Colon (tissue), 2 donors: ENCODE measurements at regions not wholly inside any gene's neighbourhood (a gene's known extent, or its start where the extent isn't known, plus 50 kb on each side); places are given as distances from the start of the nearest gene placed in this dataset.

Source experiments
- FAIRE-seq: peaks from 2 replicates; lab custom pipeline; 2012; peaks lifted over from hg19 to GRCh38; lab: Jason Lieb, UNC
- donor health status: control.
- donor health status: control.

DNA sequence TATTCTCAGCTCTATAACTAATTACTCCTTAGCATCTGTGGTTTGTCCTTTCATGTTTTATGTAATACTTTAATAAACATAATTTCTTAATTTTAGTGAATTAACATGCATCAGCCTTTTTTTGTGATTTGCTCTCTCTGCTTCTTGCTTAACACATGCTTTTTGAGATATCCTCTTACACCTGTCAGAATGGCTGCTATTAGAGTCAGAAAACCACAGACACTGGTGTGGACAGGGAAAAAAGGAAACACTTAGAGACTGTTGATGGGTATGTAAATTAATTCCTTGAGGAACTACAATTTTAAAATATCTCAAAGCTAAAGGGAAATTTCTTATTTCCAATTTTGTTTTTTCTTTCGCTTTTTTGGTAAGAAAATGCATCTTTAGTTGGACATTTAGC is 549.0 kb downstream of the ZNF804A start:
- FAIRE-seq: no peak

- no peak for FAIRE-seq
Observed at GRCh38 chr2:185152186-185152585, 553.9 kb downstream of the ZNF804A start.

GRCh38 chr2:185161701-185162100 is 563.4 kb downstream of the ZNF804A start:
- no peak for FAIRE-seq

GRCh38 chr2:185174353-185174752 is 564.3 kb upstream of the FSIP2 start:
- FAIRE-seq: no peak

GRCh38 chr2:185179743-185180142 is 558.9 kb upstream of the FSIP2 start:
- no peak for FAIRE-seq

- no peak for FAIRE-seq
Observed at GRCh38 chr2:185181901-185182300, 556.7 kb upstream of the FSIP2 start.

- FAIRE-seq: no peak
Observed at GRCh38 chr2:185185044-185185443, 553.6 kb upstream of the FSIP2 start.

DNA sequence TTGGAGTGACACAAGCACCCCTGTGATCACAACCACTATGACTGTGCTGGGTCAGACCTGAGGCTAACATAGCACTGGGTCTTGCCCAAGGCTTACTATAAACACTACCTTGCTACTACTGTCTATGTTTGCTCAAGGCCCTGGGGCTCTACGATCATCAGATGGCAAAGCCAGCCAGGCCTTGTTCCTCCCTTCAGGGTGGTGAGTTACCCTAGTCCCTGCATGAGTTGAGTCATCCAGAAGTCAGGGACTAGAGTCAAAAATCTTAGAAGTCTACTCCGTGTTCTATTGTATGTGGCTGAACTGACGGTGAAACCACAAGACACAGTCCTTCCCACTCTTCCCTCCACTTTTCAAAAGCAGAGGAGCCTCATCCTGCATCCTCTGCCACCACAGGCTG is 551.2 kb upstream of the FSIP2 start:
- FAIRE-seq: no peak

DNA sequence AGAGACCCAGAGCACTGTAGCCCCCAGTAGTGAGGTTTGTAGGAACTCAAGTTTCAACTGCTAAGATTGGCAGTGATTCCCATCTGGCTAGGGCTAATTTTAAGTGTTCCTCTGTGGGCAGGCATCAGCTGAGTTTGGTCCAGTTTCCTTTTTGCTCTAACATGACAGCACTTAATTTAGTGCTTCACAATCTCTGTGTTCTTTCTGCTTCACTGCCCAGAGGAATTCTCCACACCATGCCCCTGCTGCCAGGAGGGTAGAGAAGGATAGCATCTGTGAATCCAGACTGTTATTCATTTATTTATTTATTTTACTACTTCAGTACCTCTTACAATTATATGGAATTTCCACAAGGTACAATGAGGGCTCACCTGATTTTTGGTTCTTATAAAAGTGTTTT is 549.9 kb upstream of the FSIP2 start:
- no peak for FAIRE-seq

DNA sequence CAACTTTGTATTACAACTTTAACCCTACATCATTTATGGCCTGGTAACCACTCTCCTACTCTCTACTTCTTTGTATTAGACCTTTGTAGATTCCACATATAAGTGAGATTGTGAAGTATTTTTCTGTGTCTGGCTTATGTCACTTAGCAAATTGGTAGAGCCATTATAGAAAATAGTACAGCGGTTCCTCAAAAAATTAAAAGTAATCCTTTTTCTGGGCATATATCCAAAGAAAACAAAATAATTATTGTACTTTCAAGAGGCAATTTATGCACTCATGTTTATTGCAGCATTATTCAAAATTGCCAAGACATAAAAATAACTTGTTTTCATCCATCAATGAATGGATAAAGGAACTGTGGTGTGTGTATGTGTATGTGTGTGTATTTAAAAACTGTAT is 537.5 kb upstream of the FSIP2 start:
- no peak for FAIRE-seq

- FAIRE-seq: no peak
Observed at GRCh38 chr2:185202381-185202780, 536.2 kb upstream of the FSIP2 start.

DNA sequence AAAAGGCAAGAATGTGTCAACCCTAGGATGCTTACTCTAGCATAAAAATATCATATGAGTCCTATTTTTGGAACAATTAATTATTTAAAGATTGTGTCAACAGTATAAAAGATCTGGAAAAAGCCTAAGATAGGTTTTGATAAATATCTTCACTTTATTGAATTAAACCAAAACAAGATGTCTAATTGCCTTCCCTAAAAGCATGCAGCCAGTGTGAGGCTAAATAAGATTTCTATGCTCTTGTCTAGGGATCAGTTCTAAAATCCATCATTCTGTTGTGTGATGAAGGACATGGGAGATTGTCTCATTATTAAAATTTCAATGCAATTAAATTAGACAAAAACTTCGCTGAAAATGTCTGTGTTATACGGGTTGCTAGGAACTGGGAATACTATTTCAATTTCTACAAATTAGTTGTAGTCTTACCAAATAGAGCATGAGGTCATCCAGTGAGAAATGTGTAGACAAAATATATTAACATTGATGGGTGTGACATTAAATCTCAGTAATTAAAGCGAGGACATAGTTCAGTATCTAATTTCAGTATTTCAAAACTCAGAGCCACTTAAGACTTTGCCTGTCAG is 535.6 kb upstream of the FSIP2 start:
- no peak for FAIRE-seq

DNA sequence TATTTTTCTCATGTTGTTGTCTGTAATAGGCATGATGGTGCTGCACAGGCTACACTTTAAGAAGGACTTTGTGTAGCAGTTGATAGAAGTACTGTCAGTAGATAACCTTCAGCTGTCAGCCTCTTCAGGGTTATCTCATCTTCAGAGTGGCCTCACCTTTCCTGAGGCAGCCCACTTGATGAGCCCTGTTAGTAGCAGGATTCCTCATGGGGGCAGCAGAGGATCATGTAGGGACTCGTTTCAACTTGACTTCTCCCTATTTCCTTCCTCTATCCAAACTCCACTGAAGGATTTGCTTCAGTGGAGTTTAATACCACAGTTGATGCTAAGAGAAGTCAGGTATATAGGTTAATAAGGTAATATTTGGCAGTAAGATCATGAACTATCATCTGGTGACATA is 530.3 kb upstream of the FSIP2 start:
- no peak for FAIRE-seq

DNA sequence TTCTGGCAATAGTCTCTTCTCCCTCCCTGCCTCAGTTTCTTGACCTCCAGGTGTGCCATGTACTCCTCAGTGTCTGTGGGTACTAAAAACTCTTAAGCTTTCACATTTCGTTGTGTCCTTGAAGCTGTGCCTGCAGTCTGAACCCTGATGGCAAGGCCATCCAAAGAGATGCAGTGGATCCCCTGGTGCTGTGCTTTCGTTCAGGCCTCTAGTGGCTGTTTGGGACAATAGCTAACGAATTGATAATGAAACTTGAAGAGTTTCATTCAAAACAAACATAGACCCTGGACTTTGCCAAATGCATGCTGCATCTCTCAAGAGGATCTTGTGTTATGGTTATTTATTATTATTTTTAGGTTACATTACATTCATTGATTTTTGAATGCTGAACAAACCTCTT is 523.1 kb upstream of the FSIP2 start:
- no peak for FAIRE-seq

GRCh38 chr2:185219981-185220380 is 518.6 kb upstream of the FSIP2 start:
- no peak for FAIRE-seq

- no peak for FAIRE-seq
Observed at GRCh38 chr2:185222311-185222710, 516.3 kb upstream of the FSIP2 start.

- FAIRE-seq: no peak
Observed at GRCh38 chr2:185227391-185227790, 511.2 kb upstream of the FSIP2 start.

DNA sequence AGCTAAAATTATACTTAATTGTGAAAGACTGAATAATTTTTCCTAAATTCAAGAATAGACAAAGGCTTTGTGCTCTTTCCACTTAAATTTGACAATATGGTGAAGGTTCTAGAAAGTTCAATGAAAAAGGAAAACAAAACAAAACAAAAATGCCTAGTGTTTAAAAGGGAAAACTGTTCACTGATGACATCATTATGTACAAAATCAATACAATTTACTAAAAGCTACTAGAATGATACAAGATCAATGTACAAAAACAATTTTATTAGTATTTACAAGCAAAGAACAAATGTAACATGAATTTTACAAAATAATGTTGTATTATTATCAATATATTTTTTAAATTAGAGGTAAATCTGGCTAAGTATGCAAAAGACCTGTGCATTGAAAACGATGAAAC is 499.1 kb upstream of the FSIP2 start:
- no peak for FAIRE-seq

- no peak for FAIRE-seq
Observed at GRCh38 chr2:185240796-185241195, 497.8 kb upstream of the FSIP2 start.

DNA sequence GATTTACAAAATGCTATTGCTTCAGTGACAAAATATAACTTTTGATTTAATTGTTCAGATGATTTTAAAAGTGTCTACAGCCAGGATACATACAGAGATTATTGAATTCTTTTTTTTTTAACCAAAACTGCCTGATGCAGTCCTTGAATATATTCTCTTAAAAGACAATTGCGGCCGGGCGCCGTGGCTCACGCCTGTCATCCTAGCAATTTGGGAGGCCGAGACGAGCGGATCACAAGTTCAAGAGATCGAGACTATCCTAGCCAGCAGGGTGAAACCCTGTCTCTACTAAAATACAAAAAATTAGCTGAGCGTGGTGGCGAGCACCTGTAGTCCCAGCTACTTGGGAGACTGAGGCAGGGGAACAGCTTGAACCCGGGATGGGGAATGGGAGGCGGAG is 497.0 kb upstream of the FSIP2 start:
- no peak for FAIRE-seq

GRCh38 chr2:185242462-185242861 is 496.1 kb upstream of the FSIP2 start:
- FAIRE-seq: no peak

GRCh38 chr2:185245216-185245615 is 493.4 kb upstream of the FSIP2 start:
- FAIRE-seq: no peak

DNA sequence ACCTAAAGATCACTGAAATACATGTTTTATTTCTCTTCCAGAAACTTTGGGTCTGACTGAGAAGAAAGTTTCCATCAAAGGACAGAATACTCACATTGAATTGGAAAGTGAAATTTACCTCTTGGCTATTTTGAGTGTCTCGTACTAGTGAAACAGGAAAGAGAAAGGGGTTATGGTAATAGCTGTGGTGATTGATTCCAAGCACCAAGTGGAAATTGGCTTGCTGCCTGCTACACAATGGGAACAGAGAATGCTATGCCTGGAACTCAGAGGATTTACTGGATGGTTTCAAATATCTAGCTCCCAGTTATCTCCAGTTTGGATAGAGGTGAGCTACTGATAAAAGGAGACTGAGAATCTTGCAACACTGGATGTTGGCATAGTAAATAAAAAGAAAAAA is 492.8 kb upstream of the FSIP2 start:
- no peak for FAIRE-seq

DNA sequence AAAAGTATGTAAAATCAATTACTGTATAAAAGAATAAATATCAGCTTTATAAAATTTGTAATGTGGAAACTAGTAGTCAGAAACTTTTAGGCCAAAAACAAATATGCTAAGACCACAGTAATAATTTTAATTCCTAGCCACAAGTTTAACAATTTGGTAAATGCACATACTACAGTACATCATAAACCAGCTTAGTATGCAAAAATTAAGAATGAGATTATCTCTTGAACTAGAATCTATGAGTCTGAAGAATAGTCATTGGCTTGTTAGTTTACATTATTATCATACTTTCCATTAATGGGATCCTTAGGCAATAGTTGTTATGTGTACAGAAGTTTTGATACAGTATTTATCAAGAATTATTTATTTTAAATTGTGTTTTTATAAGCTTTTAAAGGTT is 491.9 kb upstream of the FSIP2 start:
- no peak for FAIRE-seq

DNA sequence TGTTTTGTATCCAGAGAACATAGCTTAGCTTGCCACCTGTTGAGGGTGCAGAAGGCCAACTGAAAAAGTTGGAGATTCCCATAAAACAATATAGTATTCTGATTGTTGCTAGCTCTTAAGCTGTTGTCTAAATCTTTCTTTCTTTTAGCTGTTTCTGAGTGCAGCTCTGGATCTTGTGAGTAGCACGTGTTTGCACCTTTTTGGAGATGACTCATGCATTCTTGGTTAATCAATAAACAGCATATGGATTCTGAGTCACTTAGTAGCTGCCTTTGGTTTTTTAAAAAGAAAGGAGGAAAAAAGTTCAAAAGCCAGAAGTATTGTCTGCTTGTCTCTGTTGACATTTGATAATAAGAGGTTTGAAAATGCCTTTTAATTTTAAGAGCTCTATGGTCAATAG is 483.0 kb upstream of the FSIP2 start:
- no peak for FAIRE-seq
